HG02678 (cell line): ENCODE measurements at regions not wholly inside any gene's neighbourhood (a gene's known extent, or its start where the extent isn't known, plus 50 kb on each side); places are given as distances from the start of the nearest gene placed in this dataset.

Source experiments
- ATAC-seq: cut with Tn5 transposase; IDR thresholded peaks from one replicate; pipeline ENCODE4 v1.9.1; 2021; ENCODE audit warnings: mild to moderate bottlenecking, moderate library complexity; ENCODE audit not compliant: unreplicated experiment

DNA sequence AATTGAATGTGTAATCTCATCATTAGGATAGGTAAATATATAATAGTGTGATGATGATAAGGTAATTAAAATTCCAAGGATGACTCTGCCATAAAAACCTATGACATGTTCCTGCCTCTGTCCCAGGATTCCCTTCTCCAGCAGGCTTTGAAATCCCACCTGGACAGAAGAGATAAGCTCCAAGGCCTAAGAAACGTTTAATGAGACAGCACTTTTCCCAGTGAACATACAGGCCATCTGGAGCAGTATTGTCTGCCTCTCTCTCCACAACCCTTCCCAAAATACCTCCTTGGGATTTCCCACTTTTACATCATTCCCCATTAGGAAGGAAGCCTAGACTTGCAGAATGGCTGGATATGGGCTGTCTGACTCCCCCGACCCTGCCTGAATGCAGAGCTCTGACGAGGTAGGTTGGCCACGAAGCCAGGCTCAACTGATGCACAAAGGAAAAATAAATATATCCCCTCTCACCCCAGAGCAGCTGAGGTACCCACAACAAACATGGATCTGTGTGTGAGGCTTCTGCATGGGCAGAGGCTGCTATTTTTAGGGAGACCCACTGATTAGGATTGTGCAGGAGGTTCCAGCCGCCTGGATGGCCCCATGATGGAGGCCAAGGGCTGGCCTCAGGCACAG is 71.0 kb downstream of the TMPRSS5 start:
- no peak for ATAC-seq

DNA sequence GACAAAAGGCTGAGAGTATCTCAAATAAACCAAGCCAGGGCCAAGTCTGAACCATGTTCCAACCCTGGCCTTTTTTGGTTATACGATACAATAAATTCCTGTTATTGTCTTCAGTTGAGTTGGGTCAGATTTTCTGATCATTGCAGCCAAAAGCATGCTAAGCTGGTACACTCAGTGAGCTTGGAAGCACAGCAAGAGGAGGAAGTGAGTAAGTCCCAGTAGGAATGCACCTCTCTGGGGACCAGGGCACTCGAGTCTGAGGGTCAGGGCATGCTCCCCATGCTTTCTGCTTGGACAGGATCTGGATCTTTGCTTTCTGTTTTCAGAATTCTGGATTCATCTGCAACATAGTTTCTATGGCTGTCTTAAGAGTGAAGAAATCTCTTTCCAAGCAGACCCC is 73.1 kb downstream of the TMPRSS5 start:
- ATAC-seq = no peak

DNA sequence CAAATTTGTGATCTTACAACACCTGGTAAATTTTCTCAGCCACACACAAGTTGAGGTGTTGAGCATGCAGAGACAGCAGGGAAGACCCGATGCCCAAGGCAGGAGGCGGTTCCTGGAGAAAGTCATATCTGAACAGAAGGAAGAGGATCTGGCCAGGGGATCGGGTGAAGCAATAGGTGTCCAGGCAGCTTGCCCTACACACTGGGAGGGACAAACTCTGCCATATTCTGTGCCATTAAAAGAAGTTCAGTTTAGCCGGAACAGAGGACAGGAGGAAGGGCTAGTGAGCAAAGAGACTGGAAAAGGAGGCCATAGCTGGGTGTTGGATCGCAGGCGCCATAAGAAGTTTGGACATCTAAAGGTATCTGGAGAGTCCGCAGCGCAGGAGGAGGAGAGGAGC is 76.5 kb downstream of the TMPRSS5 start:
- ATAC-seq = no peak

DNA sequence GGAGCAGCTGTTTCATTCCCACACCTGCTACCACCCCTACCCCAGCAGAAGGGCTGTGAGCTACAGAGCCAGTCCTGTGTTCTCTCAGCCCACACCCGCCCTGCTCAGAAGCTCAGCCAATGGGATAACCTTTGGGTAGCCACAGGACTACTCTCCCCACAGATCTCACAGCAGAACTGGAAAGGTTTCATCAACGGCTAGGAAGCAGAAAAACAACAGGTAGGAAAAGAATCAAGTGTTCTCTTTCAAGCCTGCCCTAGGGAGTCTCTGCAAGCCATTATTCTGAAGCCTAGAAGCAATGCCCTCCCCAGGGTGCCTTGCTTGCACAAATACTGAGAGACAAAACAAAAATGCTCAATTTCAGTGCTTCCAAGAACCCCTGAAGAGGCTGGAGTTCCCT is 77.2 kb downstream of the TMPRSS5 start:
- no peak for ATAC-seq

DNA sequence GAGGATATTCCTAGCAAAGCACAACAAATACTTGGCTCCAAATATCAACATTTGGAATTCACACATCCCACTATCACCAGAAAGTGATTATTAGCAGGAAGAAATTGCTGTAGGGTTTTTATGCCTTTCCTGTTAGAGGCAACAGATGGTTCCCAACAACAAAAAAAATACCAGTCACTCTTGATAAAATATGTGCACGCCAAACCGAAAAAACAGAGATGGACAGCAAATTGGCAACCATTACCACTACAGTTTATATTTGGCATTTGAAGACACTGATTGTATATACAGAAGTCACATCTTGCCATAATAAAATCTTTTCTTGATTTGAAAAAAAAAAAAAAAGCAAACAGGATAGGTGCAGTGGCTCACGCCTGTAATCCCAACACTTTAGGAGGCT is 78.2 kb downstream of the TMPRSS5 start:
- ATAC-seq = no peak

DNA sequence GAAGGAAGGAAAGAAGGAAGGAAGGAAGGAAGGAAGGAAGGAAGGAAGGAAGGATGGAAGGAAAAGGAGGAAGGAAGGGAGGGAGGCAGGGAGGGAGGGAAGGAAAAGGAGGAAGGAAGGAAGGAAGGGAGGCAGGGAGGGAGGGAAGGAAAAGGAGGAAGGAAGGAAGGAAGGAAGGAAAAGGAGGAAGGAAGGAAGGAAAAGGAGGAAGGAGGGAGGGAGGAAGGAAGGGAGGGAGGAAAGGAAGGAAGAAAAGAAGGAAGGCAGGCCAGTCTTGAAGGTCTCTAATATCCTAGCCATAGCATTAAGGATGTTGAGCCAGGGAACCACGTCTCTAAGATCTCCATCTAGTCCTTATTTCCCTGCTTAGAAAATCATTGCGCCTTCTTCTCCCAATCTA is 78.8 kb downstream of the TMPRSS5 start:
- no peak for ATAC-seq

DNA sequence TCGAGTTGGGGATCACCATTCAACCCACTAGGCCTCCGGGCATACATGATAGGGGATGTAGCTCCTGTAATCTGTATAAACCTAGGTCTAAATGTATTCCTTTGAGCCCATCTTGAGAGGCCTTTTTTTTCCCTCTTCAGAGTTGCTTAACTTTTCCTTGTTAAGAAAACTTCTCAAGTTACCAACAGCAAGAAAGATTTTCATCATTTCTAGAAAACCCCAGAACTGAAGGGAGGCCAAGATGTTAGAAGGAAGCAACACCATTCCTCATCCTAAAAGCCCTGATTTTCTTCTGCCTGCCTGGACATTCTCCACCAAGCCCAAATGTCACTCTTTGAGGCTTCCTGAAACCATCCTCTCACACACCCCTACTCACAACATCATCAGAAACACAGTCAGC is 79.4 kb downstream of the TMPRSS5 start:
- ATAC-seq = no peak

DNA sequence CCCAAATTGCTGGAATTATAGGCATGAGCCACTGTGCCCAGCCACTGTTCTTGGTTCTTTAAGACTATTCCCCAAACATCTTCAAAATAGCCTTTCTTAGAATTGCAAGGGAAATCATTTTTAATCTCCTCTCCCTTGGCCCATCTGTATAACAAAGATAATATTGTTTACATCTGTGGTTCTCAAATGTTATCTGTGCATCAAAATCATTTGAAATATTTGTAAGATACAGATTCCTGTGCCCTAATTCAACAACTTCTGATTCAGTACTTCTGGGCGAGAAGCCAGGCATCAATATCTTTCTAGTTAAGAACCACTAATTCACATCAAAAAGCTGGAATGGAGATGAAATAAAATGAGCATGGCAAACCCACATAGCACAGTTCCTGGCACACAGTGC is 83.0 kb downstream of the TMPRSS5 start:
- no peak for ATAC-seq

DNA sequence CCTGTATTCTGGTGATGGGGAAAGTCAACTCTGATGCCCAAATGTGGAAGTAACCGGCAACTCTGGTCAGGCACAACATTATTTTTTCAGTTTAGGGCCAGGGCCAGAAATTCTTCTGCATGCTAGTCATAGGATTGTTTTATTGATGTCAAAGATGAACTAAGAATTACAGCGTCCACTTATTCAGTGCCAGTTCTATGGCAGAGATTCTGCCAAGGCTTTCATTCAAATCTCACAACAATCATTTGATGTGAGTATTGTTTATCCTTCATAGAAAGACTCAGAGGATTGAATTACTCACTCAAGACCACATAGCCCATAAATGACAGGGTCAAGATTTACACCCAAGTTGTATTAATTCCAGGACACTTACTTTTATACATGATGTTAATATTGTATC is 87.7 kb downstream of the TMPRSS5 start:
- ATAC-seq = no peak

DNA sequence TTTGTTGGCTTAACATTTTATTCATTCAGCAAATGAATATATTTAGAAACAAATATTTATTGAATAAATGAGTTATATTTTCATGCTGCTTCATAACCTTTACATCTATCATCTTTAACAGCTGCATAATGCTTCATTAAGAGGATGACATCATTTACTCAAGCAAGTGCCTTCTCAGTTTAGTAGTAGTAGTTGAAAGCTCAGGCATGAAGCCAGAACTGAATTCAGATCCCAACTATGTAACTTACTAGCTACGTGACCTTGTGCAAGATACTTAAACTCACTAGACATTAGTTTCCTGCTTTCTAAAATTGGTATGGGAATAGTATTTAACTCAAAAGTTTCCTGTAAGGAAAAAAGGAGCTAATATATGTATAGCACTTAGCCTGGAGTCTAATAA is 90.3 kb downstream of the TMPRSS5 start:
- ATAC-seq = no peak

DNA sequence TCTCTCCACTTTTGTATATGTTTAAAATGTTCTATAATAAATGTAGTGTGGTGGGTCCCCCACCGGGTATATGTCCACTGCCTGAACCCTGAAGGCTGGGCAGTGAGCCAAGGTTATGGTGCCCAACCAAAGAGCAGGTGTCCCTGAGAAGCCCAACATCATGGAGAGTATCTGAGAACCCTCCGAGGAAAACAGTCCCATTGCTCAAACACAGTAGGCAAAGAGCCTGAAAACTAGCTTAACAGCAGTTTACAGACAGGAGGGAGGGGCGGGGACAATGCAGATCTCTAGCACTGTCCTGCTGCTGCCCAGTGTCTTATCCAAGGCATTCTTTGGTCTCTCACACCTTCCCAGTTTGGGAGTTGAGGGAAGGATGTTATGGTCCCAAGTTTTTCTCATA is 91.0 kb downstream of the TMPRSS5 start:
- no peak for ATAC-seq

DNA sequence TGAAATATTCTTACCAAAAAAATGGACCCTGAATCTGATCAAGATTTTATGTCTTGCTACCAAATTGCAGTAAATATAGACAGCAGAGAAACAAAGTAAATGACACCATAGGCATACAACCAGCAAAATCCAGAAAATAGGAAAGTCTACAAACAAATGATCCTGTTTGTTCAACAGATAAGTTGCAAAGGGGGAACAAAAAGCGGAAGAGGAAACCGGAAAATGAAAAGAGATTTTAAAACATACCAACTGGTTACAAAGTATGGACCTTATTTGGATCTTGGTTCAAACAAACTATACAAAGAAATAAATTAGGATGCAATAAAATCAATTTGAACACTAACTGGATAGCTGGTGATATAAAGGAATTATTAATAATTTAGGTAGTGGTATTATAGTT is 92.0 kb downstream of the TMPRSS5 start:
- ATAC-seq = no peak

DNA sequence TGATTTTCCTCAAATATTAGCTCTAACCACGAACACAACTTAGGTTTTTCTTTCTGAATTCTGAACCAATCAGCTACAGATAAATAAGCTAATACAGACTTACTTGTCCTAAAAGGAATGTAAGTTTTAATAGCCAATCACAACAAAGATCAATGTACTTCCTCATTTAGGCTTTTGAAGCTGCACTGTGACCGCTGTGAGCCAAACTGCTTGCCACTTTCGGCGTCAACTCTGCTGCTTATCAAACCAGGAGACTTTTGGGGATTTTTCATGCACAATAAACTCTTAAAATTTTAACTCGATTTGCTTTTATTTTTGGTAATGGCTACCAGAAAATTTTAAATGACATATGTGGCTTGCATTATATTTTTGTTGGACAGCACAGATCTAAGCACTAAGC is 92.5 kb downstream of the TMPRSS5 start:
- ATAC-seq = peak; percentile 66

DNA sequence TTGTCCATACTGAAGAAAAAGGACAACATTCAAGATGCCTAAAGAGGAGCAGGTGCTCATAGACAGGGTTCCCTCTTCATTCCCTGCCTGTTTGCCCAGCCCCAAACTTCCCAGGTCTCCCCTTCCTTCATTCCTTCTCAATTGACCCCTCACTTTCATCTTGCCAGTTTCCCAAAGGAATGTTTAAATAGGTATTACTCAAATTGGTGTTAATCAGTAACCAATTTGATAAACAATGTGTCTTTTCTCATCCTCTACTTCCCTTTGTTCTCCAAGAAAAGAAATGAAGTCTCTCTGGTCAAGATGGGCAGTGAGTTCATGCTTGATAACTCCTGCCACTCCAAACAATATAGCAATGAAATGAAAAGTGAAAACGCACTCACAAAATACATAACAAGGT is 101.9 kb downstream of the TMPRSS5 start:
- ATAC-seq = no peak

DNA sequence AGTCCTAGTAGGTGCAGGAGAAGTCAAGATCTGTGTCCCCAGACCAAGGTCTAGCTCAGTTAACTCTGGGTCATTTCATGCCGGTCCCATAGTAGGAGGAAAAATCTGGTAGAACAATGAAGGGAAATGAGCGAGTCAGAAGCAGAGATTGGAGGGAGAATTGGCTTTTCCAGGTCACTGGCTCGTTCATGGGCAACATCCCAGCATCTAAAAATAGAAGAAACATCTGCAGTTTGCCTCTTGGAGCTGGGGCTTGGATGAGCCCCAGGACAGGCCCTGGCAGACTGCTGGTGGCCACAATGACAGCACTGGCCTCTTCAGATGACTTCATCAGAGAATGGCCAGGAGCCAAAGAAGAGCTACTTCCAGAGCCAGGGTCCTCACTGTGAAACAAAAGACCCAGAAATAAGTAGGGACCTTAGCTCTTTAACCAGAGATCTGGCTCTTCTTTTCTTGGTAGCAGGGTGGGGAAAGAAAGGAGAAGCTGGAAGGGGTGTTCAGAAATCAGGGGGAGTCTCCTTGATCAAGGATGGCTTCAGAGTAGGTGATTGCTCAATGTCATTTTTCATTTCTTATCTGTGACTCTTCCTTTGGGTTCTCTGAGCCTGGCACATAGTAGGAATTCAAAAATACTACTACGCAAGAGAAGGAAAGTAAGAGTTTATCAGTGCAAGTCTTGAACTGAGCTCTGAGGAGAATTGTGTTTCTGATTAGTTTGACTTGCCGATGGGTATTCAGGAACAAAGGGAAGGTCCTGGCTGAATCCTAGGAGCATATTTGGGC is 102.6 kb downstream of the TMPRSS5 start:
- no peak for ATAC-seq

DNA sequence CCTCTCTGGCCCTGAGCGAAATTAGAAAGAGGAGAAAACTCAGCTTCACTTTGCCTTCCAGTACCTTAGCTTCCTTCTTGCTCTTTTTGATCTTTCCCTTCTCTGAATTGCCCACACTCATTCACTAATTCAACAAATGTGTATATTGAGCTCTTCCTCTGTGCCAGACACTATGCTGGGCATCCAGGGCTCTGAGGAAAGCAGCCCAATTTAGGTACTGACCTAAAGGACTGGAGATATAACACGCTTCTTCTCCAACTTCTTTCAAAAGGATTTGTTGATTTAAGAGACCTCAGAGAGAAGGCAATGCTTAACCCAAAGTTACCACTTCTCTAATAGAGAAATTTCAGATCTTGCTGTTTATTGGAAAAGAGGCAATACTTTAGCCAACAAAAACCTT is 103.6 kb downstream of the TMPRSS5 start:
- no peak for ATAC-seq

DNA sequence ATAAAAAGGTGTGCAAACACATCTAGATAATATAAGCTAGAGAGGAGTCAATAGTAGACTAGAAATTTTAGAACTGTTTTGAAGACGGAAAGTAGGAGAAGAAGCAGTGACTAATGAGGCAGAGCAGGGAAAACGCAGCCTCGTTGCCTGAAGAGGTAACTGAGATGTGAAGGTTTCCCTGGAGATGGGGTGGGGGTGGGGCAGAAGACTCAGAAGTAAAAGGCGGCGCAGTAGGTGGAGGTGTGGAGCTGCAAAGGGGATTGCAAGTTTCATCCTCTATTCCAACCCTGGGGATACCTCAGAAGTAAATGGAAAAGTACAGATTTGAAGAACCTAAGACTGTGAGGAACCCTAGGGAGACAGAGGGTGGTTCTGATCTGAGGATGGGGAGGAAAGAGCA is 109.5 kb downstream of the TMPRSS5 start:
- ATAC-seq = no peak

DNA sequence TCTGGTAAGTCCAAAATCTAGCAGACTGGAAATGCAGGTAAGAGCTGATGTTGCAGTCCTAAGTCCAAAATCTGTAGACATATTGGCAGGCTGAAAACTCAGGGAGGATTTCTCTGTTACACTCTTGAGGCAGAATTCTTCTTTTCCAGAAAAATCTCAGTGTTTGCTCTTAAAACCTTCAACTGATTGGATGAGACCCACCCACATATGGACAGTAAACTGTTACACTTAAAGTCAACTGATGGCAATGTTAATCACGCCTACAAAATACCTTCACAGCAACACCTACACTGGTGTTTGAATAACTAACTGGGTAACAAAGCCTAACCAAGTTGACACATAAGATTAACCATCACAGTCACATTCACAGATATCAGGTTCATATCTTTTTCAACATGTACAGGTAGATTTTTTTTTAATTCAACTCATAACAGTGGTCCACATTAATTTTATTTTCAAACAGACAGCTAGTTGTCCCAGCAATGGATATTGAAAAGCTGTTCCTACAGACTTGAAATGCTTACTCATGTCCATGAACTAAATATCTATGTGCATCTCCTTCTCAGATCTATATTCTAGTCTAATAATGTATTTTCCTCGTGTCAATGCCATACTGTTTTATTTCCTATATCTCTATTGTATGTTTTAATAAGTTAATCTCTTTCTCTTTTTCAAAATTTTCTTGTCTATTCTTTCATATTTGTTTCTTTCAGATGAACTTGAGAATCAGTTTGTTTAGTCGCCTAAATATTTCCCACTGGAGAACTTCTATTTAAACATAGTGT is 110.1 kb downstream of the TMPRSS5 start:
- ATAC-seq = no peak

DNA sequence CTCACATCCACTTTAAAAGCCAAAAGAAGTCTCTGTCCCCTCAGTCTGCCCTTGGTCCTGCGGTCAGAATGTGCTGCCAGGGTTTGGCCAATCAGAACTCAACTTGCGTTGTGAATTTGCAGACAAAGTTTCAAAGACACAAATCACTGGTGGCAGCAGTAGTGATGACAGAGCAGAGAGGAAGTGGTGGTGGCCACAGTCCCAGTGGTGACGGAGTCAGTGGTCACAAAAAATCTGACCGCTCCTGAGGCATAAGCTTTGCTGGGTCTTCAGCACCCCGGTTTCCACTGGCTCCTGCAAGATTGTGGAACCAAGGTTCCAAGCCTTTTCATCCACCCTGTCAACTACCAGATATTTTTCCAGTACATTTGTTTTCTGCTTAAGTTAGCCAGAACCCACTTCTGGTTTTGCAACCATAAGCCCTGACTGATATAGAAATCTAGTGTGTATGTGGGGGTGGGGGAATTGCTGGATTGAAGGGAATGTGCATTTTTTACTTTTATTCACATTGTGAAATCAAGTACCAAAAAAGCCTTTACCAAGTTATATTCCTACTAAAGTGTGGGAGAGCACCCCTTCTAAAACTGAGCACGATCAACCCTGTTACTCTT is 112.3 kb downstream of the TMPRSS5 start:
- ATAC-seq = peak; percentile 76

DNA sequence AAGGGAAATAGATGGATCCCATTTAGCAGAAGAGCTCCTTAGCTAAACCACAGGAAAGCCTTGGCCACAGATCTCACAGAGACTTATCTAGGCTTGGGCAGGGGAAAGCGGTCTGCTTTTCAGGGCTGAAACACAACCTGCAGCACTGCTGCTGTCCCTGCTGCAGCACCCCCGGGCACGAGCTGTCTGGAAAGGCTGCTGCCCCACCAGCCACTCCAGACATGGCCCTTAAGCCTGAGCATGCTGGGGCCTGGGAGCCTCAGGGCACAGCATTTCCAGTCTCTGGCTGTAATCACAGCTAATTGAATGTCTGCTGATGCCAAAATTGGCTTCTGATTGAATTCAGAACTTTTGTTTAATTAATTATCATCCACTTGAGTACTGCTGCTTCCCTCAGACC is 115.0 kb downstream of the TMPRSS5 start:
- no peak for ATAC-seq

DNA sequence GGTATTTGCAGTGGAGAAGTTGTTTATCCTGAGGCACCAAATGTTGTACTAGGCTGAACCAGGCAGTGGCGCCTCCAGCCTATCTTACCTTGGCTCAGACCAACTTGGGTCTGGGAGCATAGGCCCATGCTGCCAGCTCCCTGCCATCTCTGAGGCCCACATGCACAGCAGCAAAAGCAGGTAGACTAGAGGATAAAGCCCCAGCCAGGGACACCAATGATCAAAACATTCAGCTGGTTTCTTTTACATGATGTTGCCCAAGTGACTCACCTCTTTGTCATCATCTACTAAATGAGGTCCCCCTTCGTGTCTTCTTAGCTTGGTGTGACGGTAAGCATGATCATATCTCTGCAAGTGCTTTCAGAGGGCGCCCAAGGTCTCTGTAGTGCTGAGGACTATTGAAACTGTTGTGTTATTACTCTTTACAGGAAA is 112.1 kb upstream of the DRD2 start:
- peak; percentile 77 for ATAC-seq

DNA sequence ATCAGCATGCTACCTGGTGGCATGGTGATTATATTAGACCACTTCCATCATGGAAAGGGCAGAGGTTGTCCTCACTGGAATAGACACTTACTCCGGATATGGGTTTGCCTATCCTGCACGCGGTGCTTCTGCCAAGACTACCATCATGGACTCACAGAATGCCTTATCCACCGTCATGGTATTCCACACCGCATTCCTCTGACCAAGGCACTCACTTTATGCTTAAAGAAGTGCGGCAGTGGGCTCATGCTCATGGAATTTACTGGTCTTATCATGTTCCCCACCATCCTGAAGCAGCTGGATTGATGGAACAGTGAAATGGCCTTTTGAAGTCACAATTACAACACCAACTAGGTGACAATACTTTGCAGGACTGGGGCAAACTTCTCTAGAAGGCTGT is 109.2 kb upstream of the DRD2 start:
- no peak for ATAC-seq
